PC-9 (cell line): ENCODE measurements at regions not wholly inside any gene's neighbourhood (a gene's known extent, or its start where the extent isn't known, plus 50 kb on each side); places are given as distances from the start of the nearest gene placed in this dataset. TPM values are rescaled to one million over a fixed set of nuclear protein-coding genes. Genes with fewer than 3 reads are reported as not detected.

Experiments used
- microRNA-seq: library from miRNA; unstranded; fragments of <30 nt; microRNA quantifications from one replicate; pipeline ENCODE4 v1.2.0, GENCODE V29; 2021; ENCODE audit warnings: borderline number of aligned reads, borderline replicate concordance

Small RNA genes lying in the stretch of these regions (microRNA-seq; reads per million reads assigned to microRNA genes)
- gene MIR4276: not detected
